Nucleus accumbens (tissue), 56 donors: ENCODE measurements at regions not wholly inside any gene's neighbourhood (a gene's known extent, or its start where the extent isn't known, plus 50 kb on each side); places are given as distances from the start of the nearest gene placed in this dataset.

Experiments
- DNase-seq, 56 donors: peaks; one replicate each; lab custom pipeline; 2025; lab: John Stamatoyannopoulos, UW

- no peak for DNase-seq
Observed at GRCh38 chr12:30508205-30508967, 187.3 kb downstream of the IPO8 start.

DNA sequence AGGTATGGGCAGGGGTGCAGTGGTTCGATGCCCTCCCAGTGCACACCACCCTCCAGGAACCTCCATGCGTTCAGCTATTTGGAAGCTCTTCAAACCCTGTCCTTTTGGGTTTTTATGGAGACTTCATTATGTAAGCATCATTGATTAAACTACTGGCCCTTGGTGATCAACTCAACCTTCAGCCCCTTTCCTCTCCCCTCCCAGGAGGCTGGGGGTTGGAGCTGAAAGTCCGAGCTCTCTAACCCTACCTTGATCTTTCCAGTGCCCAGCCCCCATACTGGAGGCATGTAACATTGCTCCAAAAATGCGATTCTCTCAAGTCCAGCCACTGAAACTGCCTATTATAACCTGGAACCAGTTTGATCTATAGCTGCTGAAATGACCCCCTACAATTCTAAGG is 188.1 kb downstream of the IPO8 start:
- no peak for DNase-seq

- no peak for DNase-seq
Observed at GRCh38 chr12:30506411-30506810, 189.3 kb downstream of the IPO8 start.

GRCh38 chr12:30501718-30502117 is 194.0 kb downstream of the IPO8 start:
- no peak for DNase-seq

- no peak for DNase-seq
Observed at GRCh38 chr12:30500532-30500931, 195.1 kb downstream of the IPO8 start.

DNA sequence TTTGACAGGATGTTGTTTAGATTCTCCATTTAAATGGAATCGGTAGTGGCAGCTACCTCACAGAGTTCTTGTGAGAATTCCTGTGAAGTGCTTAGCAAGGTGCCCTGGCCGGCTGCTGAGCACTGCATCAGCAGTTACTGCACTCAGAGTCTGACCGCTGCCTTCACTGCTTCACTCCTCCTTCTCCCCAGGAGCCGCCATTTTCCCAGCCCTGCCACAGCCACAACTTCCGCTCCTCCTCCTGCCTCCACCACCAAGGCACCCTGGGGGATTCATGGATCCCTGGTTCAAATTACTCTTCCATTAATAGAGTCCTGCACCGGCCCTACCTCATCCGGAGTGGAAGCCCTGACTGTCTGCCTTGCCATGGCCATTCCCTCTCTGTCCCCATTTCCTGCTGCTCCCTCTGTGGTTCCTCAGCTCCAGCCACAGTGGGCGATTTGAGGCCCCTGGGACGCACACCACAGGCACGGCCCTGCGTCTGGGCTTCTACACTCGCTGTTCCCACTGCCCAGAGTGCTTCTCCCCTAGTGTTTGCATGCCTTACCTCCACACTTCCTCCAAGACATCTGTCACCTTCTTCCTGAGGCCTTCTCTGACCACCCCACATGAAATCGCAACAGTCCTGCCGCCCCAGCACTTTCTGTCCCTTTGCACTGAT is 210.3 kb downstream of the IPO8 start:
- DNase-seq = no peak

GRCh38 chr12:30484658-30485057 is 211.0 kb downstream of the IPO8 start:
- DNase-seq = no peak

GRCh38 chr12:30482650-30483049 is 213.0 kb downstream of the IPO8 start:
- DNase-seq = no peak

GRCh38 chr12:30473274-30473673 is 222.4 kb downstream of the IPO8 start:
- no peak for DNase-seq

DNA sequence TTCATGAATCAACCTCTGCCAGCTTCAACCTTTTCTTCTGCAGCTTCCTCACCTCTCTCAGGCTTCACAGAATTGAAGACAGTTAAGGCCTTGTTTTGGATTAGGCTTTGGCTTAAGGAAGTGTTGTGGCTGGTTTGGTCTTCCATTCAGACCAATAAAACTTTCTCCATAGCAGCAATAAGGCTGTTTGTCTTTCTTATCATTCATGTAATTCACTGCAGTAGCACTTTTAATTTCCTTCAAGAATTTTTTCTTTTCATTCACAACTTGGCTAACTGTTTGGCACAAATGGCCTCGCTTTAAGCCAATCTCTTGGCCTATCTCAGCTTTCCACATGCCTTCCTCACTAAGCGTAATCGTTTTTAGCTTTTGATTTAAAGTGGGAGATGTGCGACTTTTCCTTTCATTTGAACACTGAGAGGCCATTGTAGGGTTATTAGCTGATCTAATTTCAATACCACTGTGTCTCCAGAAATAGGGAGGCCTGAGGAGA is 229.5 kb downstream of the IPO8 start:
- no peak for DNase-seq

DNA sequence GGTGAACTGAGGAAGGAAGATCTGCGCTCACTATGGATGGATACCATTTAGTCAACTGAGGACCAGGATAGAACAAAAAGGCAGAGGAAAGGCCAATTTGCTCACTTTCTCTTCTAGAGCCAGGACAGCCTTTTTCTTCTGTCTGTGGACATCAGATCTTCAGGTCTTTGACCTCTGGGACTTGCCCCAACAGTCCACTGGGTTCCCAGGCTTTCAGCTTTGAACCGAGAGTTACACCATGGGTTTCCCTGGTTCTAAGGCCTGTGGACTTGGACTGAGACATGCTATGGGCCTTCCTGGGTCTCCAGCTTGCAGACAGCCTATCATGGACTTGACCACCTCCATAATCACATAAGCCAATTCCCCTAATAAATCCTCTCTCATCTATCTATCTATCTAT is 232.0 kb downstream of the IPO8 start:
- no peak for DNase-seq

- DNase-seq = no peak
Observed at GRCh38 chr12:30462249-30462648, 233.4 kb downstream of the IPO8 start.

GRCh38 chr12:30461026-30461615 is 234.5 kb downstream of the IPO8 start:
- no peak for DNase-seq

- no peak for DNase-seq
Observed at GRCh38 chr12:30458453-30458852, 237.2 kb downstream of the IPO8 start.

DNA sequence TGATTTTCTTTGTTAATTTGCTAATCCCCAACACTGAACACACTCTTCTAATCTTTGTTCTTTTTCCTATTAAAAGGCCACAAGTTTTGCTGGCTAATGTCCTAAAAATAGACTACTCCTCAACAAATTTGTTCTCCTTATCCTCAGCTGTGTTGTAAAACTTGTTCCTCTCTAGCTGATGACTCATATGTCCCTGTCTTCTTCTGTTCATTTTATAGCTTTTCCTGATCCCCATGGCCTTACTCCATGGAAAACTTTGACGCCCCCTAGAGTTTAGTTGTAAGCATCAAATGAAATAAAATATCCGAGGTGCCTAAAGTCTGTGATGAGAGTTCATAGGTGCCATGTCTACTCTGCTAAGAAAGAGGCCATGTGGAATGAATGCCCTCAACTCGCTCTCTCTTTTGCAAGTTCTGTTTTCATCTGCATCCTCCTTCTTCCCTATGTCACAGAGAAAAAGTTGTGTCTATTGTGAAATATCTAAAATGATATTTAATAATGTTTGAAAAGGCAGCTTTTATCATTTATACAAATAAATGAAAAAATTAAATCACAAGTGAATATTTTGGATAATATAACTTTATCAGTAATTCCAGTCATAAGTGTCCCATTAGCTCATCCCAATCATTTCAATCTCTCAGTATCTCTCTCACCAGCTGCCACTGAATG is 237.9 kb downstream of the IPO8 start:
- no peak for DNase-seq

DNA sequence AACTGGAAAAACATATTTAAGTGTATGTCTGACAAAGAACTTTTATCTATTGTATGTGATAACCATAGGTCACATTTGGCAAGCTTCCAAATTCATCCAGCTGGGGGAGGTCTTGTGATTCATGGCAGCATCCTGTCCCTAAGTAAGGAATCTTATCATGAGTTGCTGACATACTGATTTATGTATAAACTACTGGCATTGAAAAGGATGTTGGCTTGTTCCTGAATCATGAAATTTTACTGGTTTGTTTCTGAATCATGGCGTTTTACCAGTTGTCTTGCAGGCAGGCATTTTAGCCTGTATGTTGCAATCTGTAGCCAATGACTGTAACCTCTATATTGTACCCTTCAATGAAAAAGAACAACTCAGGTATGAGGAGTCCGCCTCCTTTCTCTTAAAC is 244.8 kb downstream of the IPO8 start:
- no peak for DNase-seq

GRCh38 chr12:30450226-30450625 is 245.4 kb downstream of the IPO8 start:
- no peak for DNase-seq

DNA sequence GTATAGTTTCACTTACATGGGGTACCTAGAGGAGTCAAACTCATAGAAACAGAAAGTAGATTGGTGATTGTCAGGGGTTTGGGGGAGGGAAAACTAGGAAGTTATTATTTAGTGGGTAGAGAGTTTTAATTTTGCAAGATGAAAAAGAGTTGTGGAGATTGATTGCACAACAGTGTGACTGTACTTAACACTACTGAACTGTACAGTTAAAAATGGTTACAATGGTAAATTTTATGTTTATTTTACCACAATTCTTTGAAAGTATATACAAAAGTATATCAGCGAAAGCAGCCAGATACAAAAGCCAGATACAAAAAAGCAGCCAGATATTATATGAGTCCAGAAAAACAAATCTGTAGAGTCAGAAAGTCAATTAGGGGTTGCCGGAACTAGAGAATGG is 247.6 kb downstream of the IPO8 start:
- no peak for DNase-seq

DNA sequence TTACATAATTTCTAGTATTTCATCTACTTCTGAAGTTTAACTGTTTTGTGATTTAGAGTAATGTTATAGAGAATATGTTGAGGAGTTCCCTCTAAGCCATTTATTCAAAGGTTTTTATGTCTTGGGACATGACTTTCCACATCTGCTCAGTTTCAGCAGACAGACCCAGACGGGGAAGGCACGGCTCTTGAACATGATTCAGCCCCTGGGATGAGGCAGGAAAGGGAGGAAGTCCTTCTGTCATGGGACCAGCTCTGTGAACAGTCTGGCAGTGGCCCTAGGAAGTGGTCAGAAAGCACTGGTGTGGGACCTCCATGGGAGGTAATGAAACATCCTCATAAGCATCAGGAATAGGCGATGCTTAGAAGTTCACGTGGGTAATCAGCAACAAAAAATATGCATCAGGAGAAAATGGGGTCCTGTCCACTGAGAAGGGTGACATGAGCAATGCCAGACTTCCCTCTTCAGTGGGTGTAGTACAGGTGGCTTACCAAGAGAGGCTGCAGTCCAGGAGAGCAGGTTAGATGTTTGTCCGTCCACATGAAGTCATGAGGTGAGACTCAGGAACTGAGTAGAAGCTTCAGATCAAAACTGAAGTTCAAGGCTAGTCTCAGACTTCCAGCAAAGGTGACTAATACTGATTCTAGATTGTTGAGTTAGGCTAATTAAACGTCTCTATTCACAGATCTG is 248.5 kb downstream of the IPO8 start:
- no peak for DNase-seq

DNA sequence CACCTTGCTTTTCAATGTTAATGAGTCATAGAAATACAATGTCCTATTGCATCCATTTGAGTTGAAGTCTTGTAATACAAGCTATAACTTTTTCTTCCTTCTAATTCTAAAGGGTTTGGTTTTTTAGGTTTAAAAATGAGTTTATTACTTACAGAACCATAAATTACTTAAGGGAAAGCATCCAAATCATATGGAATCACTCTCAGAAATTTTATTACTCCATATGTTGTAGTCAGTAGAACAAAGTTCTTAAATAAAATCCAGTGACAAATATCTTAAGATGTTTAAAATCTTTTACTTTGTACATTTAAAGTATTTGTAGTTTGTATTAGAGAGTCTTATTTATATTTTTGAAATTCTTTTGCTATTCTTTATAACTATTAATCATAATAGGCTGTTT is 253.2 kb downstream of the IPO8 start:
- no peak for DNase-seq
